Mammary epithelial cell (primary cell): ENCODE measurements at regions not wholly inside any gene's neighbourhood (a gene's known extent, or its start where the extent isn't known, plus 50 kb on each side); places are given as distances from the start of the nearest gene placed in this dataset.

Experiments used
- EZH2 ChIP-seq: IDR thresholded peaks from 2 replicates; pipeline ENCODE4 v1.6.1; 2012; ENCODE audit warnings: low read length, inconsistent platforms, borderline replicate concordance
- TF ChIP-seq, protein P1 (sequence below), 2 donors: IDR thresholded peaks in 1 of 2; conservative IDR thresholded peaks in 1 of 2; 2 replicates each; pipeline ENCODE4 v1.5.1; 2011 to 2012; ENCODE audit warnings: inconsistent platforms in 2 of 2, low read length in 2 of 2, mild to moderate bottlenecking in 2 of 2, control low read depth in 1 of 2, low read depth in 1 of 2; ENCODE audit not compliant: insufficient read depth in 1 of 2; ENCODE audit errors: extremely low read depth in 1 of 2

DNA sequence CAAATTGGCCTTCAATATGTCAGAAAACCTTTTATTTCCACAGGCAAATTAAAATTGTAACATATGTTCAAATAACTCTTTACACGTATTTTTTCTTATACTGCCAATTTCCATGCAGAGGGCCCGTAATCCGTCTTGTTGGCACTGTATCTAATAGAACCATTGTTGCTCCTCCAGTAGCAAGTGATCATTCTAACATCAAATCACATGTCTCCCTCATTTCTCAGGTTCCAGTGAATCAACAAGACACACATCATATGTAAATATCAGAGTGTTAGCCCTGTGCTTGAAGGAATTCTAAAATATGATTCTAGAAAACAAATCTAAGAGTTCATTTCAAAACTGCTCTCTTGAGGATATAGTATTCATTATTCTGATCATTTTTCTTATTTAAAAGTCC lies 834.3 kb downstream of the LRRTM4 start:
- TF ChIP-seq, protein P1, sequence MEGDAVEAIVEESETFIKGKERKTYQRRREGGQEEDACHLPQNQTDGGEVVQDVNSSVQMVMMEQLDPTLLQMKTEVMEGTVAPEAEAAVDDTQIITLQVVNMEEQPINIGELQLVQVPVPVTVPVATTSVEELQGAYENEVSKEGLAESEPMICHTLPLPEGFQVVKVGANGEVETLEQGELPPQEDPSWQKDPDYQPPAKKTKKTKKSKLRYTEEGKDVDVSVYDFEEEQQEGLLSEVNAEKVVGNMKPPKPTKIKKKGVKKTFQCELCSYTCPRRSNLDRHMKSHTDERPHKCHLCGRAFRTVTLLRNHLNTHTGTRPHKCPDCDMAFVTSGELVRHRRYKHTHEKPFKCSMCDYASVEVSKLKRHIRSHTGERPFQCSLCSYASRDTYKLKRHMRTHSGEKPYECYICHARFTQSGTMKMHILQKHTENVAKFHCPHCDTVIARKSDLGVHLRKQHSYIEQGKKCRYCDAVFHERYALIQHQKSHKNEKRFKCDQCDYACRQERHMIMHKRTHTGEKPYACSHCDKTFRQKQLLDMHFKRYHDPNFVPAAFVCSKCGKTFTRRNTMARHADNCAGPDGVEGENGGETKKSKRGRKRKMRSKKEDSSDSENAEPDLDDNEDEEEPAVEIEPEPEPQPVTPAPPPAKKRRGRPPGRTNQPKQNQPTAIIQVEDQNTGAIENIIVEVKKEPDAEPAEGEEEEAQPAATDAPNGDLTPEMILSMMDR (conservative IDR thresholded peaks at IDR 0.05 in 1 of 2, IDR thresholded peaks at IDR 0.05 in 1 of 2; ENCODE audit: extremely low read depth in 1 of 2, insufficient read depth in 1 of 2, low read depth in 1 of 2, low read length in 2 of 2) = no peak
- no peak for TF ChIP-seq EZH2
